OCI-LY1 (cell line): ENCODE measurements at regions not wholly inside any gene's neighbourhood (a gene's known extent, or its start where the extent isn't known, plus 50 kb on each side); places are given as distances from the start of the nearest gene placed in this dataset.
"Not testable (repeated sequence)": the region's sequence is repeated elsewhere in the genome, so short reads cannot be mapped to it uniquely, and the experiment has no call there.

Experiments
- CTCF ChIP-seq: fragments of 200-600 bp; sonication (generic), shearing (Covaris generic); IDR thresholded peaks from 2 replicates; pipeline ENCODE4 v1.5.1; 2017; ENCODE audit warnings: mild to moderate bottlenecking, antibody characterized with exemption, low read length, moderate library complexity, mixed read lengths
- EZH2 ChIP-seq: fragments of 200-600 bp; sonication (generic), shearing (Covaris generic); IDR thresholded peaks from 2 replicates; pipeline ENCODE4 v1.8.0; 2017; ENCODE audit warnings: borderline replicate concordance, mixed run types, mild to moderate bottlenecking, antibody characterized with exemption, low read length, moderate library complexity, mixed read lengths

- TF ChIP-seq CTCF, EZH2: not testable (repeated sequence)
Measured at GRCh38 chr15:81887188-81887587, 158.6 kb downstream of the MEX3B start.
